ENCODE measurements at regions not wholly inside any gene's neighbourhood (a gene's known extent, or its start where the extent isn't known, plus 50 kb on each side); places are given as distances from the start of the nearest gene placed in this dataset.

DNA sequence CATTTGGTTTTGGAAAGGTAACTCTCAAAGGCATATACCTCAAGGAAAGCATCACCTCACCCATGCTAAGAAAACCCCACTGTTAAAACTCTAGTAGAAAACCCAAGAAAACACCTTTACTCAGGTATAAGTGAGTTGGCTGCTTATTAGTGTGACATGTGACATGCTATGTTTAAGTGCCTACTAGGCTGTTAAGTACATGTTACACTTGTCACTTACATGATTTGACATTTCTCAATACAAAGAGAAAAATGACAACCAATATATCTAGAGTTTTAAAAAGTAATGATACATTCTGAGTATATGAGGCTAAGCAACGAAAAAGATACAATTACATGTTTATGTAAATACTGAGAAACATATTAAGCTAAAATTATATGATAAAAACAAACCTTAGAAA, 1548.3 kb upstream of the TENM3 start:
- intact Hi-C loops (cut with DNase I): no loop called here
- ATAC-seq: no peak
- H3K4me3 ChIP-seq: no peak overlapping the region
- no peaks in the 10 kb centered on the region for H3K36me3 ChIP-seq (replicated peaks in 1 of 2; ENCODE audit: insufficient read depth in 1 of 2, low read depth in 2 of 2)
- no peak for DNase-seq
- 38 to 42% methylated on average over 1 of the region's 1 CpG for WGBS, 2 donors
- no peaks in the 10 kb centered on the region for H3K9me3 ChIP-seq
- no peak for TF ChIP-seq POLR2A (IDR thresholded peaks at IDR 0.05)
- no peaks in the 10 kb centered on the region for H3K27me3 ChIP-seq
- no peak overlapping the region for H3K27ac ChIP-seq
- H3K4me1 ChIP-seq: no peaks in the 10 kb centered on the region

GRCh38 chr4:180695851-180696250, 1547.4 kb upstream of the TENM3 start:
- no peaks in the 10 kb centered on the region for H3K27me3 ChIP-seq
- TF ChIP-seq POLR2A (IDR thresholded peaks at IDR 0.05): no peak
- TF ChIP-seq CTCF (IDR thresholded peaks at IDR 0.05): no peak
- no peaks in the 10 kb centered on the region for H3K36me3 ChIP-seq (replicated peaks in 1 of 2; ENCODE audit: insufficient read depth in 1 of 2, low read depth in 2 of 2)
- H3K9me3 ChIP-seq: no peaks in the 10 kb centered on the region
- no peak overlapping the region for H3K27ac ChIP-seq
- intact Hi-C loops (cut with DNase I): no loop called here
- no peak overlapping the region for H3K4me3 ChIP-seq
- H3K4me1 ChIP-seq: no peaks in the 10 kb centered on the region
- DNase-seq (no peak), ATAC-seq (no peak)
- WGBS, 2 donors: 32 to 39% methylated on average over 1 of the region's 1 CpG

GRCh38 chr4:180696460-180697092, 1546.6 kb upstream of the TENM3 start:
- no peaks in the 10 kb centered on the region for H3K36me3 ChIP-seq (replicated peaks in 1 of 2; ENCODE audit: insufficient read depth in 1 of 2, low read depth in 2 of 2)
- no peak for DNase-seq
- H3K9me3 ChIP-seq: no peaks in the 10 kb centered on the region
- H3K27me3 ChIP-seq: no peaks in the 10 kb centered on the region
- H3K4me1 ChIP-seq: no peaks in the 10 kb centered on the region
- WGBS, 2 donors: 62 to 68% methylated on average over 3 of the region's 3 CpGs
- H3K27ac ChIP-seq: no peak overlapping the region
- ATAC-seq: no peak
- intact Hi-C loops (cut with DNase I): no loop called here
- TF ChIP-seq CTCF (IDR thresholded peaks at IDR 0.05): no peak
- TF ChIP-seq POLR2A (IDR thresholded peaks at IDR 0.05): no peak
- no peak overlapping the region for H3K4me3 ChIP-seq

- no peaks in the 10 kb centered on the region for H3K9me3 ChIP-seq
- ATAC-seq (no peak), DNase-seq (no peak)
- TF ChIP-seq POLR2A (IDR thresholded peaks at IDR 0.05) (no peak), CTCF (IDR thresholded peaks at IDR 0.05) (no peak)
- H3K36me3 ChIP-seq (replicated peaks in 1 of 2; ENCODE audit: insufficient read depth in 1 of 2, low read depth in 2 of 2): no peaks in the 10 kb centered on the region
- H3K27ac ChIP-seq: no peak overlapping the region
- H3K27me3 ChIP-seq: no peaks in the 10 kb centered on the region
- WGBS, 2 donors: 78% methylated on average over 12 of the region's 12 CpGs
- H3K4me3 ChIP-seq: no peak overlapping the region
- no peaks in the 10 kb centered on the region for H3K4me1 ChIP-seq
- intact Hi-C loops (cut with DNase I): no loop called here
Measured at GRCh38 chr4:180698550-180699195, 1544.5 kb upstream of the TENM3 start.

GRCh38 chr4:180706766-180707165, 1536.4 kb upstream of the TENM3 start:
- Histone ChIP-seq H3K4me3 (no peak overlapping the region), H3K9me3 (no peaks in the 10 kb centered on the region), H3K27ac (no peak overlapping the region), H3K4me1 (no peaks in the 10 kb centered on the region), H3K36me3 (replicated peaks in 1 of 2; ENCODE audit: insufficient read depth in 1 of 2, low read depth in 2 of 2) (no peaks in the 10 kb centered on the region), H3K27me3 (no peaks in the 10 kb centered on the region)
- ATAC-seq: no peak
- WGBS, 2 donors: 63 to 80% methylated on average over 2 of the region's 2 CpGs
- intact Hi-C loops (cut with DNase I): no loop called here
- TF ChIP-seq POLR2A (IDR thresholded peaks at IDR 0.05): no peak
- TF ChIP-seq CTCF (IDR thresholded peaks at IDR 0.05): no peak
- no peak for DNase-seq
